GM12865 (cell line): ENCODE measurements at regions not wholly inside any gene's neighbourhood (a gene's known extent, or its start where the extent isn't known, plus 50 kb on each side); places are given as distances from the start of the nearest gene placed in this dataset.

Experiments
- DNase-seq: peaks from one replicate; pipeline ENCODE4 v3.0.0; 2010; ENCODE audit warnings: low read depth
- H3K4me3 ChIP-seq: 2 replicates; pipeline ENCODE4 v1.5.1; 2011; ENCODE audit warnings: mild to moderate bottlenecking, low read depth, low read length, control low read depth
- TF ChIP-seq, protein P1 (sequence below): IDR thresholded peaks from 2 replicates; pipeline ENCODE4 v1.5.1; 2011; ENCODE audit warnings: low read length, control low read depth, low read depth, inconsistent platforms; ENCODE audit not compliant: insufficient read depth; ENCODE audit errors: missing control alignments

DNA sequence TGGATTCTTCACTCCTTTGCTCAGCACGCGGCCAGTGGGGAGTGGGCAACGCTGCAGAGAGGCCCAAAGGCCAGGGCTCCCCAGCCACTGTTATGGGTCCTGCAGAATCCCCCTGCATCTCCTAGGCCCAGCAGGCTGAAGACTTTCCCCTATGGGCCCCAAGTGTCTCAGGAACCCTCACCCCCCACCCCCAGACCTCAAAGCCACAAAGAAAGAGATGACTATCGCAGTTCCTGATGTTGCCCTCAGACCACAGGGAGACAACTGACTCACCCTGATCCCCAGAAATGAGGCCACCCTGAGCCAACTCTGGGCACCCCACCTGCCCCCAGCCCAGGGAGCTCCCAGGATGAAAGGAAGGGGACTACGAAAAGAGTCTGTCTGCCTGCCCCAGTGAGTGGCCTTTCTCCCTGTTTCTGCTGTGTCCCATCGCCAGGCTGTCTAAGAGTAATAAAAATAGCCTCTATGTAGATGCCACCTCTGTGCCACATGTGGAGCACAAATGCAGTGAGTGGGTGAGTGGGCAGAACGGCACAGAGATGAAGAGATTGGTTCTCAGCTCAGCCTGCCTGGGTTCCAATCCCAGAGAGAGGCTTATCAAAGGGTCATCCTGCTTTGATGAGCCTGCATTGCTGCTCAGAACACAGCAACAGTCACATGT lies 283.0 kb downstream of the UACA start:
- no peak overlapping the region for H3K4me3 ChIP-seq
- DNase-seq = peak; percentile 87
- TF ChIP-seq, protein P1, sequence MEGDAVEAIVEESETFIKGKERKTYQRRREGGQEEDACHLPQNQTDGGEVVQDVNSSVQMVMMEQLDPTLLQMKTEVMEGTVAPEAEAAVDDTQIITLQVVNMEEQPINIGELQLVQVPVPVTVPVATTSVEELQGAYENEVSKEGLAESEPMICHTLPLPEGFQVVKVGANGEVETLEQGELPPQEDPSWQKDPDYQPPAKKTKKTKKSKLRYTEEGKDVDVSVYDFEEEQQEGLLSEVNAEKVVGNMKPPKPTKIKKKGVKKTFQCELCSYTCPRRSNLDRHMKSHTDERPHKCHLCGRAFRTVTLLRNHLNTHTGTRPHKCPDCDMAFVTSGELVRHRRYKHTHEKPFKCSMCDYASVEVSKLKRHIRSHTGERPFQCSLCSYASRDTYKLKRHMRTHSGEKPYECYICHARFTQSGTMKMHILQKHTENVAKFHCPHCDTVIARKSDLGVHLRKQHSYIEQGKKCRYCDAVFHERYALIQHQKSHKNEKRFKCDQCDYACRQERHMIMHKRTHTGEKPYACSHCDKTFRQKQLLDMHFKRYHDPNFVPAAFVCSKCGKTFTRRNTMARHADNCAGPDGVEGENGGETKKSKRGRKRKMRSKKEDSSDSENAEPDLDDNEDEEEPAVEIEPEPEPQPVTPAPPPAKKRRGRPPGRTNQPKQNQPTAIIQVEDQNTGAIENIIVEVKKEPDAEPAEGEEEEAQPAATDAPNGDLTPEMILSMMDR = no peak

DNA sequence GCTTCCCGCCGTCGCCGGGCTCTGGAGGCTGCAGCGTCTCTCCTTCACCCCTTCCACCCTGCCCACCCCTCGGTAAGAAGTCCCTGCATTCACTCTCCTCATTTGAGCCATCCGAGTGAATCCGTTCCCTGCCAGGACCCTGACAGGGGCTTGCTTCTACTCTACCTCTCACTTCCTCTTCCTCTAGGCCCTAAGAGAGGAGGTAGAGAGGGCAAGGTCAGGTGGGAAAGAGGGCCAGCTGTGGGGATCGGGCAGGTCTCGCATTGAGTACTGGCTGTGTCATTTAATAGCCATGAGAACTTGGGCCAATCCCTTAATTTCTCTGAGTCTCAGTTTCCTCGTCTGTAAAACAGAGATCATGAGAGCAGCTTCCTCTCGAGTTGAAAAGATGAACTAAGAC lies 283.6 kb downstream of the UACA start:
- TF ChIP-seq, protein P1 = no peak
- no peak overlapping the region for H3K4me3 ChIP-seq
- peak; percentile 76 for DNase-seq

DNA sequence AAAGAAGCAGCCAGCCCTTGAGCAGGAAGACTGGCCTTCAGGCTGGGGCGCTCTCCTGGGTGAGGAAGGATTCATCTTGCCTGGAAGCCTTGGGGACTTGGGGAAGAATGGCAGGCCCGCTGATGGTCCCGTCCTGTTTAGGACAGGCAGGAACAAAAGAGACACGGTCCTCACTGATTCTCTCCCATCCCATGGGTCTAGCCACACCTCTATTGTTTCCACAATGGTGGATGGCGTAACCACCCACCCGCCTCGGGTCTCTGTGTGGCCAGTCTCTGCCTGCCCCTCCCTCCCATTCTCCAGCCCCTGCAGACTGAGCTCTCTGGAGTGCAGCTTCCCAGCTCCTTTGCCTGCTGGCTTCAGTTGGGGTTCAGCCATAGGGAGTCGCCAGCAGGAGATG lies 284.3 kb downstream of the UACA start:
- DNase-seq = no peak
- TF ChIP-seq, protein P1 = no peak
- peak overlapping the region; percentile 10 for H3K4me3 ChIP-seq

DNA sequence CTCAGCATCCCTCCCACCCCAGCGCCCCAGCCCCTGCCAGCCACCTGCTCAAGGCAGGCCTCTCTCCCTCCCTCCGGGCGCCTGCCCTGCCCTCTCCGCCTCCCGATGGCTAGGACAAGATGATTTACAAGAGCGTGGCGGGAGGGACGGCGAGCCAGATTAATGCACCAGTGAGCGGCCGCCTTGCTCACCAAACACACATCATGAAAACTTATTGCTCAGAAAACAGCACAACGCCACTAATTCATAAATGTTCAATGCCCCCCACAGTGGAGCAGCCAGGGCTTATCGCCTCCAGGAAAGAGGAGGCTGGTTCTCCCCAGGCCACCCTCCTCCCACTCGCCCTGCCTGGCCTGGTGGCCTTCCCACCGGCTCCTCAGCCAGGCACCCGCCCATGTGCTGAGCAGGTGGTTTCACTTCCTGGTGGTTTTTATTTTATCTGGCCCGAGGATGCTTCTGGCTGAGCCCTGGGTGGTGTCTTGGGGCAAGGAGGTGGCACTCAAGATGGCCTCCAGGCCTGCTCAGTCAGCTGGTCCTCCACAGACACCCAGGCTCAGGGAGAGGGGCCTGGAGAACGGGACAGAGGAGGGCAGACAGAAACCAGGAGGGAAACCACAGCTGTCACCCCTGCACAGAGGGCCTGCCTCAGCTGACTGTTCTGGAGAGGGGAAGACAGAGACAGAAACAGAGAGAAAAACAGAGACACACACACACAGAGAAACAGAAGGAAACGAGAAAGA lies 284.9 kb downstream of the UACA start:
- peak; percentile 80 for DNase-seq
- TF ChIP-seq, protein P1 = no peak
- peak overlapping the region; percentile 3 for H3K4me3 ChIP-seq

DNA sequence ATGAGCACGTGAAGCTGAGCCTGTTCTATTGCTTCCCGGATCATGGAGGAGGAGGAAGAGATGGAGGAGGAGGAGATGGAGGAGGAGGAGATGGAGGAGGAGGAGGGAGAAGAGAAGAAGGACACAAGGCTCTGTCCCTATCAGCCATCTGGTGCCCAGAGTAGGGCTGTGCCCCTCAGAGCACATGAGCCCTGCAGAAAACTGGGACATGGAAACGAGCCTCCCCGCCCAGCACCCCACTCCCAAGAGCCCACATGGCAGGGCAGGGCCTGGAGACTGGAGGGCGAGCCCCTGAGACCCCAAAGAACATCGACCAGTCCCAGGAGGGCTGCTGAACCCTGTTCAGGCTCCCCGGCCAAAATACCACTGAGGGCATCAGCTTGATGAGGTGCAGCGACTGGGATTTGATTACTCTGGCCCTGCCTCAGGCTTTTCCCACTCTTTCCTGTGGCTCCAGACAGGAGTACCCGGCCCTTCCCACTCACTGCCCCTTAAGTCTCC lies 285.6 kb downstream of the UACA start:
- H3K4me3 ChIP-seq = no peak overlapping the region
- TF ChIP-seq, protein P1 = no peak
- no peak for DNase-seq

DNA sequence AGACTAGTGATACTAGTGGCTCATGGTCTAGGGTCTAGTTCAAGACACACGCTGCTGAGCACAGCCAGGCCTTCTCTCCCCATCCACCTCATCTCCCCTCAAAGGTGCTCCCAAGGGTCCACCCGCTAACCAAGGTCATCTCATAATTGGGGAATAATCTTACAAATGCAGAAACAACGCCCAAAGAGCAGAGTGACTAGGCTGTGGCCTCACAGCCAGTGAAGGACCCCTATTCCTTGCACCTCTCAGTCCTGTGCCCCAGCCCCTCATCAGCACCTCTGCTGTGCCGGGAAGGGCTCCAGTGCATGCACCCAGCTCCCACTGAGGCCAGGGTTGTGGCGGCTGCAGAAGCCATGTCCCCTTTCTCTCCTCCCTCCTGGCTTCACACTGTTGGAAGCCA lies 286.9 kb downstream of the UACA start:
- no peak for DNase-seq
- TF ChIP-seq, protein P1 = no peak
- H3K4me3 ChIP-seq = no peak overlapping the region

DNA sequence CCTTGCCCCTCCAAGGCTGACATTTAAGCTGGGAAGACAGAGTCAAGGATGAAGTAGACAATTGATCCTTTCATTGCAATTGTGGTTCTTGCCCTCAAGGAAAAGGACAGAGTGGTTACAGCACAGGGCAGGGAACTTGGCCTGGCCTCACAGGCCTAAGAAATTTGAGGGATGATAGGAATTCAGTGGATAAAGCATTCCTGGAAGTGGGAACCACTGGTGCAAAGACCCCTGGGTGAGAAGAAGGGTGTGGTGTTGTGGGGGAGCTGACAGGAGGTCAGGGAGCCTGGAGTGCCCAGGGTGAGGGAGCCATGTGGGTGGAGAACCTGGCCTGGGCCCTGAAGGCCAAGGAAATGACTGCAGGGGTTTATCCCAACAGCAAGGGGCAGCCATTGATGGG lies 287.4 kb downstream of the UACA start:
- TF ChIP-seq, protein P1 = no peak
- DNase-seq = no peak
- H3K4me3 ChIP-seq = no peak overlapping the region
